MM.1S (cell line): ENCODE measurements at regions not wholly inside any gene's neighbourhood (a gene's known extent, or its start where the extent isn't known, plus 50 kb on each side); places are given as distances from the start of the nearest gene placed in this dataset.

Experiments used
- DNase-seq: peaks from one replicate; pipeline ENCODE4 v3.0.0-alpha.2; 2015
- H2AFZ ChIP-seq: fragments of 300-600 bp; sonication (generic); 2 replicates; pipeline ENCODE4 v1.6.0; 2016; ENCODE audit warnings: antibody characterized with exemption, low read length
- H3F3A ChIP-seq: fragments of 300-600 bp; sonication (generic); 2 replicates; pipeline ENCODE4 v1.6.1; 2016; ENCODE audit warnings: mild to moderate bottlenecking, antibody characterized with exemption, low read length, moderate library complexity, mixed read lengths; ENCODE audit not compliant: insufficient read depth
- H3K27ac ChIP-seq: fragments of 300-600 bp; sonication (generic); 2 replicates; pipeline ENCODE4 v1.5.1; 2016; ENCODE audit warnings: mild to moderate bottlenecking, low read length
- H3K27me3 ChIP-seq: fragments of 300-600 bp; sonication (generic); replicated peaks from 2 replicates; pipeline ENCODE4 v1.6.0; 2016; ENCODE audit warnings: low read length; ENCODE audit not compliant: insufficient read depth
- H3K36me3 ChIP-seq: fragments of 300-600 bp; sonication (generic); replicated peaks from 2 replicates; pipeline ENCODE4 v1.6.1; 2016; ENCODE audit warnings: mild to moderate bottlenecking, low read length, mixed read lengths; ENCODE audit not compliant: insufficient read depth
- H3K4me1 ChIP-seq: fragments of 300-600 bp; sonication (generic); 2 replicates; pipeline ENCODE4 v1.6.1; 2016; ENCODE audit warnings: low read length, mixed read lengths
- H3K4me2 ChIP-seq: fragments of 300-600 bp; sonication (generic); 2 replicates; pipeline ENCODE4 v1.6.0; 2016; ENCODE audit warnings: low read depth, low read length
- H3K4me3 ChIP-seq: fragments of 300-600 bp; sonication (generic); 2 replicates; pipeline ENCODE4 v1.5.1; 2016; ENCODE audit warnings: low read length, mixed read lengths
- H3K79me2 ChIP-seq: fragments of 300-600 bp; sonication (generic); 2 replicates; pipeline ENCODE4 v1.6.1; 2016; ENCODE audit warnings: mixed run types, low read length, mixed read lengths
- H3K9ac ChIP-seq: fragments of 300-600 bp; sonication (generic); 2 replicates; pipeline ENCODE4 v1.6.1; 2016; ENCODE audit warnings: low read length, mixed read lengths
- H3K9me2 ChIP-seq: fragments of 300-600 bp; sonication (generic); replicated peaks from 2 replicates; pipeline ENCODE4 v1.6.1; 2016; ENCODE audit warnings: mild to moderate bottlenecking, low read length, mixed read lengths; ENCODE audit not compliant: insufficient read depth
- H3K9me3 ChIP-seq: fragments of 300-600 bp; sonication (generic); replicated peaks from 2 replicates; pipeline ENCODE4 v1.6.1; 2016; ENCODE audit warnings: mild to moderate bottlenecking, low read length, mixed read lengths; ENCODE audit not compliant: insufficient read depth
- H4K20me1 ChIP-seq: fragments of 300-600 bp; sonication (generic); 2 replicates; pipeline ENCODE4 v1.6.1; 2016; ENCODE audit warnings: mild to moderate bottlenecking, low read length, moderate library complexity, mixed read lengths; ENCODE audit not compliant: insufficient read depth
- CTCF ChIP-seq: fragments of 300-600 bp; sonication (generic); IDR thresholded peaks from 2 replicates; pipeline ENCODE4 v1.5.1; 2016; ENCODE audit warnings: antibody characterized with exemption, low read length, mixed read lengths
- EZH2 ChIP-seq: fragments of 300-600 bp; sonication (generic); optimal IDR thresholded peaks from 2 replicates; pipeline ENCODE3; 2017; ENCODE audit warnings: low read depth, mild to moderate bottlenecking, antibody characterized with exemption, low read length, mixed read lengths
- EZH2phosphoT487 ChIP-seq: fragments of 300-600 bp; sonication (generic); IDR thresholded peaks from 2 replicates; pipeline ENCODE4 v1.6.1; 2018; ENCODE audit warnings: antibody characterized with exemption, low read length

GRCh38 chr3:17810759-17811158 is 68.3 kb upstream of the TBC1D5 start:
- no peaks in the 10 kb centered on the region for H4K20me1 ChIP-seq
- no peaks in the 10 kb centered on the region for H3K4me1 ChIP-seq
- no peaks in the 10 kb centered on the region for H3K36me3 ChIP-seq
- no peaks in the 10 kb centered on the region for H3K27me3 ChIP-seq
- TF ChIP-seq EZH2phosphoT487 (no peak), EZH2 (no peak), CTCF (no peak)
- H2AFZ ChIP-seq: no peak overlapping the region
- no peaks in the 10 kb centered on the region for H3F3A ChIP-seq
- H3K4me3 ChIP-seq: no peak overlapping the region
- H3K79me2 ChIP-seq: no peaks in the 10 kb centered on the region
- DNase-seq: no peak
- no peaks in the 10 kb centered on the region for H3K9me3 ChIP-seq
- H3K9me2 ChIP-seq: no peaks in the 10 kb centered on the region
- H3K9ac ChIP-seq: no peak overlapping the region
- H3K27ac ChIP-seq: no peak overlapping the region
- no peak overlapping the region for H3K4me2 ChIP-seq

GRCh38 chr3:17808994-17809393 is 66.6 kb upstream of the TBC1D5 start:
- H3K79me2 ChIP-seq: no peaks in the 10 kb centered on the region
- H3K4me2 ChIP-seq: no peak overlapping the region
- H3K4me3 ChIP-seq: no peak overlapping the region
- no peak overlapping the region for H2AFZ ChIP-seq
- DNase-seq: no peak
- H3K27ac ChIP-seq: no peak overlapping the region
- H3F3A ChIP-seq: no peaks in the 10 kb centered on the region
- no peaks in the 10 kb centered on the region for H3K9me3 ChIP-seq
- TF ChIP-seq CTCF: no peak
- TF ChIP-seq EZH2phosphoT487: no peak
- TF ChIP-seq EZH2: no peak
- H3K36me3 ChIP-seq: no peaks in the 10 kb centered on the region
- H4K20me1 ChIP-seq: no peaks in the 10 kb centered on the region
- H3K4me1 ChIP-seq: no peaks in the 10 kb centered on the region
- no peak overlapping the region for H3K9ac ChIP-seq
- no peaks in the 10 kb centered on the region for H3K9me2 ChIP-seq
- H3K27me3 ChIP-seq: no peaks in the 10 kb centered on the region

- no peaks in the 10 kb centered on the region for H3K27me3 ChIP-seq
- no peaks in the 10 kb centered on the region for H3K9me3 ChIP-seq
- TF ChIP-seq EZH2phosphoT487 (no peak), CTCF (no peak), EZH2 (no peak)
- no peak overlapping the region for H3K9ac ChIP-seq
- H3K9me2 ChIP-seq: no peaks in the 10 kb centered on the region
- H4K20me1 ChIP-seq: no peaks in the 10 kb centered on the region
- no peak overlapping the region for H3K4me3 ChIP-seq
- no peak overlapping the region for H3K27ac ChIP-seq
- no peaks in the 10 kb centered on the region for H3K36me3 ChIP-seq
- 0 out of 2 replicates have a peak, but pooled peaks cover 3% of the 10 kb centered on the region for H3K4me1 ChIP-seq
- DNase-seq: no peak
- H3K79me2 ChIP-seq: no peaks in the 10 kb centered on the region
- H3K4me2 ChIP-seq: no peak overlapping the region
- H3F3A ChIP-seq: no peaks in the 10 kb centered on the region
- H2AFZ ChIP-seq: no peak overlapping the region
These were observed 64.4 kb upstream of the TBC1D5 start for GRCh38 chr3:17806876-17807275.
